KBM-7 (cell line): ENCODE measurements at regions not wholly inside any gene's neighbourhood (a gene's known extent, or its start where the extent isn't known, plus 50 kb on each side); places are given as distances from the start of the nearest gene placed in this dataset.
A peak's percentile ranks its signal among the peaks of the same experiment; 100 is the strongest.
"Not testable (repeated sequence)": the region's sequence is repeated elsewhere in the genome, so short reads cannot be mapped to it uniquely, and the experiment has no call there.

ENCODE experiments used
- DNase-seq: peaks from one replicate; pipeline ENCODE4 v3.0.0-alpha.2; 2015
- in situ Hi-C: fragments of 300-500 bp; cut with MboI; formaldehyde crosslinking; loops from 2 replicates; pipeline ENCODE4 v1.14.3; 2020; ENCODE audit warnings: low sequenced_read_pairs, low pct_unique_long_range_greater_than_20kb, mixed read lengths

DNA sequence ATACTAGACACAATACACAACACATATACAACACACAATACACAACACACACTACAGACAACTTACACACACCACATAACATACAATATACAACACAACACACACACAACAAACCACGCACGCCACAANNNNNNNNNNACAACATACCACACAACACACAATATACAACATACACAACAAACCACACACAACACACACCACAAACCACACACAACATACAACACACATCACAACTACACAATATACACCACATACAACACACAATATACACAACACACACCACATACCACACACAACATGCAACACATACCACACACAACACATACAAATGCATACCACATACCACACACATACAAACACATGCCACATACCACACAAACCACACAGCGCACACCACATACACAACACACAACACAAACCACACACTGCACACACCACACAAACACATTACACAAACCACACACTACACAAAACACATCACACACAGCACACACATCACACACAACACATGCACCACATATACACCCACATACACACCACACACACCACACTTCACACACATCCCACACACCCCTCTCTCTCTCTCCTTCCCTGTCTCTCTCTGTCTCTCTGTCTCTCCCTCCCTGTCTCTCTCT, 108.3 kb downstream of the ETS2 start:
- no peak for DNase-seq
- in situ Hi-C loops: no loop called here

DNA sequence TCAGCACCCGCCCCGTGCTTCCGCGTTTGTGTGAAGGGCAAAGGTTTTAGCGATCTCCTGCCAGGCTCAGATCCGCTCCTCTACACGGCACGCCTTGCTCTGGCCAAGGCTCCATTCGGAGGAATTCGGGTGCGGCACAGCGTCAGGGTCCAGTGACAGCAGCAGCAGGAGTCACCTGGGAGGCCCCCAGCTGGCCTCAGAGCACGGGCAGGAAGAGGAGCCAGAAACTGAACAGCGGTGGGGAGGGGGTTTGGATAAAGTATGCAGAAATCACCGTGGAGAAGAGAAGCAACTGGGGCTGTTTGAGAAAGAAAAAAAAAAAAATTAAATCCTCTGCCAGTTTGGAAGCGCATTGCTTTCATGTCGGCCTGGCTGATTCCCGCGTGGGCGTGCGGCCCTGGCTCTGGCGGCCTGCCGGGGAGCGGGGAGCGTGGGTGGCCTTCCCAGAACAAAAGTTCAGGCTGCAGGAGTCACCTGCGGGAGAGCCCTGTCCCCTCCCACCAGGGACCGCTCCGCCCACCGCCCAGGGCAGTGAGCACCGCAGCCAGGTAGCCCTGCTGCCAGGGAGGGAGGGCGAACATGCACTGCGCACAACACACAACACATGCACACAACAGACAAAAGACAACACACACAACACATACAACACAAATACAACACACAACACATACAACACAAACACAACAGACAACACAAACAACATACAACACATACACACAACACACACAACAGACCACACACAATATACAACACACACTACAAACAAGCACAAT, 107.6 kb downstream of the ETS2 start:
- DNase-seq: no peak
- in situ Hi-C loops: no loop called here

DNA sequence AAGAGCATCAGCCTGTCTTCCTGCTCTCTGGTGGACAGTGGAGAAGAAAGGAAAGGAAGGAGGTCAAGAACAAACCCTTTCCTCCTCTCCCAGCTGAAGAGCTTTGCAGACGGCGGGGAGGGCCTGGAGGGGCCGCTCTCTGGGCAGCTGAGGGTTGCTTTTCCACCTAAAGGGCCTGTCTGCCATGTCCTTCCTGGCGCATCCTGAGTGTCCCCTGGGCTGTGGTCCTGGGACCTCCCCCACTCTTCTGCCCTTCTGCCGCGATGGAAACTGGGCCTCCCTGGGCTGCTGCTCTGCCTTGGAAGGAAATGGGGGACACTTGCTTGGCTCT, 107.0 kb downstream of the ETS2 start:
- no peak for DNase-seq
- in situ Hi-C loops: no loop called here

DNA sequence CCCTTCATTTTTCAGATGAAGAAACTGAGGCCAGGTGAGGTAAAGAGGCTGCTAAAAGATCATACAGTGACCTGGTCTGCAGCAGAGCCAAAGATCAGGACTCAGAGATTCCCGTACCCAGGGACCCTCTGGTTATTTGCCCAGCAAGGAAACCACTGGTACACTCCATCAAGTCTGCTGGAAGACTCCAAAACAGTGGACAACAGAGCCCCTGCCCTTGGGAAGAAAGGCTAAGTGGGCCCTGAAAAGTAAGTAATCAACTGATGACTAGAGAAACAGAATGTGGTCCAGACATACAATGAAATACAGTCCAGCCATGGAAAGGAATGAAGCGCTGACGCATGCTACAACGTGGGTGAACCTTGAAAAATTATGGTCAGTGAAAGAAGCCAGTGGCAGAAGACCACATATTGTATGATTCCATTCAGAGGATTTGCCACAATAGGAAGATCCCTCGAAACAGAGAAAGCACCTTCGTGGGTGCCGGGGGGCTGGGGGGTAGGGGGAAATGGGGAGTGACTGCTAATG, 106.4 kb downstream of the ETS2 start:
- in situ Hi-C loops: no loop called here
- DNase-seq: no peak

DNA sequence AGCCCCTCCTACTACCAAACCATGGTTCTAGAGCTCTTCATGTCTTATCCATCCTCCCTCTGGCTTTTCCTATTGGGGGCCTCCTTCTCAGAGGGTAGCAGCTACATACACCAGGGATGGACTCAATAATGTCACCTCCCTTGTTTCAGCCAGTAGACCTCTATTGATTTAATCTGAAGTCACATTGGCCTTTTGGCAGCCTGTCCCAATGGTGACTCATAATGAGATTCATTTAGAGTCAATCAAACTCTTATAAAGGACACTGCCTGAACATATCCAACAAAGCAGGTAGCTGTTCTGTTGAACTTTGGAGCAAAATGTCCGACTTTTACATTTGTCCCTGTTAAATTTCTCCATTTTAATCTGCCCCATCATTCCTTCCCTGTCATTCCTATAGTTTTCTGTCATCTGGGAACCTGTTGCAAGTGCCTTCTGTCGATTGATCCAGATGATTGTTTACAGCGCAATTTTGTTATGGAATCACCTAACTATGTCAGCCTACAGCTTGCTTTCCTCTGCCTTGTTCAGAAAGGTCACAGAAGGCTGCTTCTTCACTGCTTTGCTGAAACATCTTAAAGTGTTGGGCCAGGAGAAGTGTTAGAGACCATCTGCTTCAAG, 105.9 kb downstream of the ETS2 start:
- DNase-seq: no peak
- in situ Hi-C loops: no loop called here

DNA sequence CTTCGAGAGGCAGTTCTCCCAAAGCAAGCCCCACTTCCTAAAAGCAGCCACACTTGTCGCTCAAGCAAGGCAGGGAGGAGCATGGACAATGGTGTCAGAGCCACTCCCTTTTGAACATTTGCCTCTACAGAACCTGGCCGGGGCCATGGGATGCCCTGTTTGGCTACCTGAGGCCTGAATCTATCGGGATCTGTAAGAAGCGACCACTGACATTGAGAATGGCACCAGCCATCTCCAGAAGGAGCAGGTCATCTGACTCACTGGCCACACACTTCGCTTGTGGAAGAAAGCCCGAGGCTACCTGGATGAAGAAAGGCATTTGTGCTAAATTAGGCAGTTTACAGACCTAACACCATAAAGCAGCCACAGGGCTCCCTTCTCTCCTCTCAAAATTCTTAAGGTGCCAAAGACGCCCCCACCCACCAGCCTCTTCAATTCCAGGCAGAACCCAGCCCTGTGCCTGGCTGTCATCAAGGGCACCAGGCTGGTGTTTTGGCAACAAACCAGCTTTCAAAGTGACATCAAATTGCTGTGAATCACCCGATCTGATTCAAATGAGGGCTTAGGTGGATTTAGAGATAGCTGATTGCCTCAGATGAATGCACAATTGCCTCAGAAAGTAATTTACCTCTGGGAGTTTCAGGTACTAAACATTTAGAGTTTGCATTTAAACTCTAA, 104.8 kb downstream of the ETS2 start:
- no peak for DNase-seq
- in situ Hi-C loops: no loop called here

DNA sequence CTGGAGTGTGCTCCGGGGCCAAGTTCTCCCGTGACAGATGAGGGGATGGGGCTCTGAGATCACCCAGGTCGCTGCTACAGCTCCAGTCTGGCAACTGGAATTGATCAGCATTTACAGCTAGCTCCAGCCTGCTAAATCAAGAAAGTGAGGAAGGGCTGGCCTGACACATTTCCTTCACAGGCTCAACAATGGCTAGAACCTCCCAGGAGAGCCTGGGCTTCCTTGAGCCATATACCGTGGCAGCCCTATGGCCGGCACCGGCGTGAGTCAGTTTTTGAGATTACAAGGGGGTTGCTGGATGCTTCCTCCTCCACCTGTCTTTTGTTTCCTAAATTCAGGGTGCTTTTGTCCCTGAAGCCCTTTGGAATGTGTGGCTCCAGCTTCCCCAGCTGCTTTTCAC, 104.2 kb downstream of the ETS2 start:
- no peak for DNase-seq
- in situ Hi-C loops: no loop called here

DNA sequence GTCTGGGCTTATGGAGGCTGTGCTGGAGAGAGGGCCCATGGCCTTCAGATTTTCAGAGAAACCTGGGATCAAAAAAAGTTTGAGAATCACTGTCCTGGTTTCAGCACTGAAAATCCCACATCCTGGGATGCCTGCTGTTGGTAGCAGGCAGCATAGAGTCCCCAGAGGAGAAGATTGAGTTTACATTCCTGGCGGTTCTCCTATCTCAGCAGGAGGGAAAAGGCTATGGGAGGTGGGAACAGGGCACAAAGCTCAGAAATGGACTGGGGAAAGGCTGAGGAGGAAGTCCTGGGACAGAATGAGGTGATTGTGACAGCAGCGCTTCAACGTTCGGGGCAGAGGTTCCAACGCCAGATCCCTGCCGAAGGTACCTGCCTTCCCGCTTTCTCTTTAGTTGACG, 103.4 kb downstream of the ETS2 start:
- in situ Hi-C loops: no loop called here
- DNase-seq: no peak

DNA sequence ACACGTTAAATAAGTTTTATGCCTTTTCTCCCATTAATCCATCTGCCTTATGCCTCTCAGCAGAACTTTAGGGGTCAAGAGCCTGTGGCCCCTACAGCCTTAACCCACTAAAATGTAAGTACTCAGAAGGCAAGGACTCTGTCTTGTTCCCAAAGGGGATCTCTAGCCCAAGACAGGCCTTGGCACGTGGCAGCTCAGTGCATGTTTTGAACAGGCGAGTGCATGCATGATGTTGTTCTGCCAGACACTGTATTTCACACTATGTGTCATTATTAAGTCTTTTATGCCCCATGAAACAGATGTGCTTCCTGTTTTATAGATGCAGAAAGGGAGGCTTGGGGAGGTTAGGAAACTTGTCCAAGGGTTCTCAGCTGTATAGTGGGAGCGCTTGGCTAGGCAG, 102.8 kb downstream of the ETS2 start:
- in situ Hi-C loops: no loop called here
- no peak for DNase-seq

DNA sequence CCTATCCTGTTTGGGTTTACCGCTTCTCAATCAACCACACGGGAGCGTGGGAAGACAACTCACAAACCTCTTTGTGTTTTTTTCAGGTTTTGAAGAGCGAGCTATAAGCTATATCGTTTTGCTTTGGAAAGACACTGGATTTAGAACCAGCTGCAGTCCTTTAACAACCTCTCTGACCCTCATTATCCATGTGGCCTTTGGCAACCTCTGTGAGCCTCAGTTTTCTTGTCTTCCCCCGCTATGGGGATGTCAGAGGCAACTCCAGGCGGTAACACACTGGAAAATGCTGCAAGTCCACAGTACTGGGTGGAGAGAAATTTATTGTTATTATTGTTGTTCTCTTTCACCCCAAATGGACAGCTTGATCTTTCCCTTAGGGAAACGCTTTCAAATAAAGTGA, 100.0 kb downstream of the ETS2 start:
- in situ Hi-C loops: no loop called here
- no peak for DNase-seq

DNA sequence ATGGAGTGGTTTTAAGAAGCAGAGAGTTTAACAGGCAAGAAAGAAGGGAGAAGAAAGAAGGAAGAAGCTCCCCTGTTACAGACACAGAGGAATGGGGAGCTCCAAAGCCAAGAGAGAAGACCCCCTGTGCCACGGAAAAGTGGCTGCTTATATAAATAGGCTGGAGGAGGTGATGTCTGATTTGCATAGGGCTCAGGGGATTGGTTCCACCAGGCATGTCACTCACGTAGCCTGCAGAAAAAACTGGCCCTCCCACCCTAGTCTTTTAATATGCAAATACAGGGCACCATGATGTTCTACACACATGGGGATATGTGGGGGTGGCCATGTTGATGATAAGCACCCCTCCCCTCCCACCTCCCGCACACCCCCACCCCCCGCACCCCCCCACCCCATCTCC, 99.6 kb downstream of the ETS2 start:
- in situ Hi-C loops: no loop called here
- no peak for DNase-seq

DNA sequence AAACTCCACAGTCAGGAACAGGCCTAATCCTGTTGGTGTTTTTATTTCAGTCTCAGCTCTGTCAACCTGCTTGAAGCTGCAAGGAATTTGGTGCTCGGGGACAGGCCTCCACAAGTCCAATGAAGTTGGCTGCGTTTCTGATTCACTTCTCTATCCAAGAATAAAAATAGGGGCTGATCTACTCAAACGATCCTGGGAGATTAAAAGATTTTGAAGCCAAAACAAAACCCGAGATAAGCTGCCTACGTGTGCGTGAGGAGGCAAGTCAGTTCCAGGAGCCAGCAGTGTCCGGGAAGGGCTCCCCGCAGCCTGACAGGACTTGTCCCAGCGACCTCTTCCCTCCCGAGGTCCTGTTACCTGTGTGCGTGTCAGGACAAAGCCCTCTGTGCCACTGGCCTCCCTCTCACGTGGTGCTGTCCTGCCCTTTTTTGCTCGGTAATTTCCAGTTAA, 98.0 kb downstream of the ETS2 start:
- in situ Hi-C loops: no loop called here
- no peak for DNase-seq

DNA sequence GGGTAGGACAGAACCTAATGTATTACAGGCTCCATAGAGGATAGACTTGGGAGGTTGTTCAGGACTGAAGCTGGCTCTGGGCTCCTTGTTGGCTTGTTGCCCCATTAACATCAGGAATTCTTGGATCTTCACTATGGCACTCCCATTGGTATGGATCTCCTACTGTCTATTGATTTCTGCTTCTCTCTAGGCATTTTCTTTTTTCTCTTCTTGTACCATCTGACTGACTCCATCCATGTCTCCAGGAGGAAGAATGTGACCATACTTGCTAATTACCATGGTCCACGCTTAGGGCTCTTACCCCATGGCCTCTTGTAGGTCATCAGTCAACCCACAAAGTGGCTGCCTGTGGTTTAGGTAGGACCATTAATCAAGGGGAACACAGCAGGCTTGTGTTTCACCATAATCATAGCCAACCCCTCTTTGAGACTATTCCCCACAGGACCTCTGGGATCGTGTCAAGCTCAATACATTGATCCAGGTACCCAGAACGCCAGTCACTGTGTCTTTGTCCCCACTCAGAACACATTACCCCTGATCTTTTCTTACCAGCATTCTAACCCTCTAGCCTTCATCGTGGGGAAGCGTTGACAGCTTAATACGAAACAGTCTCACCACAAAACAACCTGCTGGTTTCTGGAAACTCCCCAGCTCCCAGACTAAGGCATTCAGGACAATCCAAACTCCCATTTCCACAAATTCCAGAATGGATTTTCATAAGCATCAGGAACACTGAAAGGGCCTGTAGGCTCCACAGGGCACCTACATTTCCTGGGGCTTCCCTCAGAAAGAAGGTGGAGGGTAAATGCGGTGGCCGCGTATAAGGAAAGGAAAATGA, 97.1 kb downstream of the ETS2 start:
- no peak for DNase-seq
- in situ Hi-C loops: no loop called here

DNA sequence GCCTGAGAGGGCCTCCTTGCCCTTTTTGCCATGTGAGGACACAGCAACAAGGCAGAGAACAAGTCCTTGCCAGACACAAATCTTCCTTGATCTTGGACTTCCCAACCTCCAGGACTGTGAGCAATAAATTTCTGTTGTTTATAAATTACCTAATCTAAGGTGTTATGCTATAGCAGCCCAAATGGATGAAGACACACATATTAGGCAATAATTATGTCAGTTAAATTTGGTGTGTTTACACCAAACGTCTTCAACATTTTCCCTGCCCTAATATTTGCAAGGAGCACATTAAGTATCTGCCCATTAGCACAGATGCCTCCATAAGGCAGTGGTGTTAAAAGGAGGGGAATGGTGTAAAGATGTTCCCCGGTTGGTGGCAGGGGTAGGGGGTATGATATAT, 94.8 kb downstream of the ETS2 start:
- DNase-seq: no peak
- in situ Hi-C loops: no loop called here

DNA sequence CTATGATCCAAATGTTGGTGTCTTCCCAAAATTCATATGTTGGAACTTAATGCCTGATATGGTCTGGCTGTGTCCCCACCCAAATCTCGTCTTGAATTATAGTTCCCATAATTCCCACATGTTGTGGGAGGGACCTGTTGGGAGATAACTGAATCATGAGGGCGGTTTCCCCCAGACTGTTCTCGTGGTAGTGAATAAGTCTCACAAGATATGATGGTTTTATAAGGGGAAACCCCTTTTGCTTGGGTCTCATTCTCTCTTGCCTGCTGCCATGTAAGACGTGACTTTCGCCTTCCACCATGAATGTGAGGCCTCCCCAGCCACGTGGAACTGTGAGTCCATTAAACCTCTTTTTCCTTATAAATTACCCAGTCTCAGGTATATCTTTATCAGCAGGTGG, 94.3 kb downstream of the ETS2 start:
- in situ Hi-C loops, DNase-seq: not testable (repeated sequence)

DNA sequence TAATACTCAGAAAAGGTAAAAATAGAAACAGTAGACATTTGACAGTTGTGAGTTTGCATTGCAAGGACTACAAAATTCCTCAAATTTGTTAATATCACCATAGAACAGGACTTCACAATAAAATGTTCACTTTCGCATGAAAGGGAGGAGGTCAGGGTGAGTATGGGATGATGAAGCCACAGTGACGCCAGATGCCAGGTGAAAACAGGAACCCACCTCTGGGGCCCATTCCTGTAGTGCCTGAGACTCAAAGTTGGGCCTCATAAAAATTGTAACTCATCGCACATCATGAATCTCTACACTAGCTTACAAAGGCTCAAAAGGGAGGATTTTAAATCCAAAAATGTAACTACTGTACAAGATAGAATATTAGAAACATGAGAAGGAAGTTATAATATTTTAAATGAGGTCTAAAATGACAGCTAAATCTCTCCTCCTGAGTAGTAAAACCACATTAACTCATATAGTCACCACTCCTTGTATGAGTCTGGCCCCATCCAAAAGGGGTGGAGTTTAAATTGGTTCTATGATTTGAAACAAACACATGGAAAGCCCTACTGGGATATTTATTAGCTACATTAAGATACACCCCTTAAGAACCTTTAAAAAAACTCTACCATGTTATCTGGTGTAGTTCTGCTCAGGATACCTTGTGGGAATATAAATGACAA, 93.7 kb downstream of the ETS2 start:
- in situ Hi-C loops: no loop called here
- no peak for DNase-seq

DNA sequence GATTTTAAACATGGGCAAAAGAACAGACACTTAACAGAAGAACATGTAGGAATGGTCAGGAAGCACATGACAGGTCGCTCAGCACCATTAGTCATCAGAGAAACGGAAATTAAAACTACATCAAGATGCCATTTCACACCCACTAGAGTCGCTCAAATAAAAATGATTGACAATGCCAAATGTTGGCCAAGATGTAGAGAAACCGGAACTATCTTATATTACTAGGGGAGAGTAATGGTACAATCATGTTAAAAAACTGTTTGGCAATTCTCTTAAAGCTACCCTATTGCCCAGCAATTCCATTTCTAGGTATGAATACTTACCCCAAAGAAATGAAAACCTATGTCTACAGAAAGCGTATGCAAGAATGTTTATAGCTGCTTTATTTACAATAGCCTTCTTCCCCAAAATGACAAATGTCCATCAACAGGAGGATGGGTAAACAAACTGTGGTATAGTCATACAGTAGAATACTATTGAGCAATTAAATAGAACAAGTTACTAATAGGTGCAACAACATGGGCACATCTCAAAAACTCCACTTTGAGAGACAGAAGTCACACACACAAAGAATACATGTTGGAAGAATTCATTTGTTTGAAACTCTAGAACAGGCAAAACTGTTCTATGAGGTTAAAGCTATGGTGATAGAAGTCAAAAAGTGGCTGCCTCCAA, 92.8 kb downstream of the ETS2 start:
- peak; percentile 36 for DNase-seq
- in situ Hi-C loops: no loop called here
